ENCODE measurements at regions not wholly inside any gene's neighbourhood (a gene's known extent, or its start where the extent isn't known, plus 50 kb on each side); places are given as distances from the start of the nearest gene placed in this dataset.

- TF ChIP-seq CTCF (IDR thresholded peaks at IDR 0.05) (no peak), ZFX (IDR thresholded peaks at IDR 0.05; ENCODE audit: borderline replicate concordance) (no peak)
These were observed 511.7 kb upstream of the SEL1L start for GRCh38 chr14:82045339-82045738.

Data from 22Rv1 (cell line).